Neural cell (in vitro differentiated cells): ENCODE measurements at regions not wholly inside any gene's neighbourhood (a gene's known extent, or its start where the extent isn't known, plus 50 kb on each side); places are given as distances from the start of the nearest gene placed in this dataset.

Source experiments
- H2AFZ ChIP-seq: fragments of 200-600, 300-800 bp; sonication (generic), shearing (Covaris generic); 2 replicates; pipeline ENCODE4 v1.6.0; 2014; ENCODE audit warnings: low read depth, mild to moderate bottlenecking, antibody characterized with exemption, low read length, moderate library complexity
- H3F3A ChIP-seq: fragments of 200-600 bp; shearing (Covaris generic); 2 replicates; pipeline ENCODE4 v1.6.1; 2016; ENCODE audit warnings: mild to moderate bottlenecking, moderate library complexity, mixed read lengths, antibody characterized with exemption, low read length; ENCODE audit not compliant: insufficient read depth, poor library complexity, severe bottlenecking
- H3K27ac ChIP-seq: fragments of 200-600, 300-800 bp; sonication (generic), shearing (Covaris generic); 2 replicates; pipeline ENCODE4 v1.5.1; 2014; ENCODE audit warnings: mild to moderate bottlenecking, low read length, moderate library complexity
- H3K27me3 ChIP-seq: fragments of 300-800, 200-600 bp; sonication (generic), shearing (Covaris generic); 2 replicates; pipeline ENCODE4 v1.6.0; 2014; ENCODE audit warnings: mild to moderate bottlenecking, low read depth, low read length, moderate library complexity; ENCODE audit not compliant: insufficient read depth
- H3K36me3 ChIP-seq: fragments of 300-800, 200-600 bp; sonication (generic), shearing (Covaris generic); 2 replicates; pipeline ENCODE4 v1.5.1; 2014; ENCODE audit warnings: mild to moderate bottlenecking, antibody characterized with exemption, low read length, moderate library complexity; ENCODE audit not compliant: insufficient read depth
- H3K4me2 ChIP-seq: fragments of 300-800, 200-600 bp; sonication (generic), shearing (Covaris generic); 2 replicates; pipeline ENCODE4 v1.6.0; 2014; ENCODE audit warnings: mild to moderate bottlenecking, low read length
- H3K4me3 ChIP-seq: fragments of 300-800, 200-600 bp; sonication (generic), shearing (Covaris generic); 2 replicates; pipeline ENCODE4 v1.5.1; 2014; ENCODE audit warnings: mild to moderate bottlenecking, low read length, moderate library complexity
- H3K79me2 ChIP-seq: fragments of 200-600 bp; shearing (Covaris generic); replicated peaks from 2 replicates; pipeline ENCODE4 v1.6.0; 2014; ENCODE audit warnings: mild to moderate bottlenecking, low read length, moderate library complexity; ENCODE audit not compliant: insufficient read depth
- H3K9ac ChIP-seq: fragments of 300-800, 200-600 bp; sonication (generic), shearing (Covaris generic); 2 replicates; pipeline ENCODE4 v1.6.1; 2016; ENCODE audit warnings: mild to moderate bottlenecking, low read length, mixed read lengths
- H3K9me2 ChIP-seq: fragments of 200-600 bp; shearing (Covaris generic); 2 replicates; pipeline ENCODE4 v1.6.1; 2016; ENCODE audit warnings: mild to moderate bottlenecking, low read length, mixed read lengths; ENCODE audit not compliant: insufficient read depth
- H3K9me3 ChIP-seq: fragments of 200-600, 300-800 bp; sonication (generic), shearing (Covaris generic); 2 replicates; pipeline ENCODE4 v1.6.1; 2016; ENCODE audit warnings: mild to moderate bottlenecking, mixed run types, low read length, moderate library complexity, mixed read lengths
- H4K20me1 ChIP-seq: fragments of 200-600 bp; shearing (Covaris generic); 2 replicates; pipeline ENCODE4 v1.6.1; 2016; ENCODE audit warnings: mild to moderate bottlenecking, mixed run types; ENCODE audit not compliant: insufficient read depth
- EP300 ChIP-seq: fragments of 450-650 bp; conservative IDR thresholded peaks from 2 replicates; pipeline ENCODE4 v1.6.1; 2014; ENCODE audit warnings: antibody characterized with exemption, mild to moderate bottlenecking, moderate library complexity; ENCODE audit not compliant: poor library complexity, severe bottlenecking
- EZH2 ChIP-seq: fragments of 200-600, 300-800 bp; shearing (Covaris generic), sonication (generic); IDR thresholded peaks from 2 replicates; pipeline ENCODE4 v1.6.1; 2014; ENCODE audit warnings: antibody characterized with exemption, low read length, borderline replicate concordance, mild to moderate bottlenecking; ENCODE audit not compliant: insufficient read depth, poor library complexity, severe bottlenecking
- MXI1 ChIP-seq: fragments of 450-650 bp; conservative IDR thresholded peaks from 2 replicates; pipeline ENCODE4 v1.6.1; 2014; ENCODE audit warnings: antibody characterized with exemption, mild to moderate bottlenecking; ENCODE audit not compliant: poor library complexity, severe bottlenecking
- POLR2AphosphoS5 ChIP-seq: IDR thresholded peaks from 2 replicates; pipeline ENCODE4 v1.6.1; 2012
- RAD21 ChIP-seq: fragments of 450-650 bp; conservative IDR thresholded peaks from 2 replicates; pipeline ENCODE4 v1.6.1; 2014; ENCODE audit warnings: antibody characterized with exemption, mild to moderate bottlenecking, moderate library complexity
- SMC3 ChIP-seq: fragments of 450-650 bp; conservative IDR thresholded peaks from 2 replicates; pipeline ENCODE4 v1.6.1; 2014; ENCODE audit warnings: antibody characterized with exemption, mild to moderate bottlenecking, moderate library complexity; ENCODE audit not compliant: poor library complexity
- TAF1 ChIP-seq: IDR thresholded peaks from 2 replicates; pipeline ENCODE4 v1.6.1; 2012; ENCODE audit warnings: low read depth
- TF ChIP-seq, protein P1 (sequence below): IDR thresholded peaks from 2 replicates; pipeline ENCODE4 v1.6.1; 2012; ENCODE audit warnings: borderline replicate concordance
- TF ChIP-seq, protein P2 (sequence below): fragments of 450-650 bp; IDR thresholded peaks from 2 replicates; pipeline ENCODE4 v1.5.1; 2014; ENCODE audit warnings: antibody characterized with exemption, mild to moderate bottlenecking, moderate library complexity; ENCODE audit not compliant: poor library complexity, severe bottlenecking

DNA sequence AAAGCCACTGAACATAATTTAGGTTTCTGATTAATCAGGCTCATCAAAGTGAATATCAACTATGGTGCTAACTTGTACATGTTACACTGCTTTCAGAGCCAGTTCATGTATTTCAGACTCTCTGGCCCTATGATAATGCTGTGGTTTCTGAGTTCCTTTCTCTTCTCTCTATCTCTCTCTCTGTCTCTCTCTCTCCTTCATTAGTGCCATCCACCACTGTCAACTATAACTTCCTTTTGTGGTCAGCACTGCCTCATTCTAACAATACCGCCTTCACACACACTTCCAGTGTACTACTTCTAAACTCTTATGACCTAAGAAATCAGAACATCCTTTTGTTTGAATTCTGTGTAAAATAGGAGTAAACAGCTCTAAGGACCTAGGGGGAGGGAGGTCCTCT is 907.1 kb downstream of the RPA4 start:
- no peak overlapping the region for H2AFZ ChIP-seq
- no peaks in the 10 kb centered on the region for H3F3A ChIP-seq
- H3K9me2 ChIP-seq: no peaks in the 10 kb centered on the region
- no peak overlapping the region for H3K27ac ChIP-seq
- H3K9me3 ChIP-seq: no peaks in the 10 kb centered on the region
- H3K36me3 ChIP-seq: no peaks in the 10 kb centered on the region
- H4K20me1 ChIP-seq: no peaks in the 10 kb centered on the region
- H3K9ac ChIP-seq: no peak overlapping the region
- no peaks in the 10 kb centered on the region for H3K27me3 ChIP-seq
- TF ChIP-seq, protein P1, sequence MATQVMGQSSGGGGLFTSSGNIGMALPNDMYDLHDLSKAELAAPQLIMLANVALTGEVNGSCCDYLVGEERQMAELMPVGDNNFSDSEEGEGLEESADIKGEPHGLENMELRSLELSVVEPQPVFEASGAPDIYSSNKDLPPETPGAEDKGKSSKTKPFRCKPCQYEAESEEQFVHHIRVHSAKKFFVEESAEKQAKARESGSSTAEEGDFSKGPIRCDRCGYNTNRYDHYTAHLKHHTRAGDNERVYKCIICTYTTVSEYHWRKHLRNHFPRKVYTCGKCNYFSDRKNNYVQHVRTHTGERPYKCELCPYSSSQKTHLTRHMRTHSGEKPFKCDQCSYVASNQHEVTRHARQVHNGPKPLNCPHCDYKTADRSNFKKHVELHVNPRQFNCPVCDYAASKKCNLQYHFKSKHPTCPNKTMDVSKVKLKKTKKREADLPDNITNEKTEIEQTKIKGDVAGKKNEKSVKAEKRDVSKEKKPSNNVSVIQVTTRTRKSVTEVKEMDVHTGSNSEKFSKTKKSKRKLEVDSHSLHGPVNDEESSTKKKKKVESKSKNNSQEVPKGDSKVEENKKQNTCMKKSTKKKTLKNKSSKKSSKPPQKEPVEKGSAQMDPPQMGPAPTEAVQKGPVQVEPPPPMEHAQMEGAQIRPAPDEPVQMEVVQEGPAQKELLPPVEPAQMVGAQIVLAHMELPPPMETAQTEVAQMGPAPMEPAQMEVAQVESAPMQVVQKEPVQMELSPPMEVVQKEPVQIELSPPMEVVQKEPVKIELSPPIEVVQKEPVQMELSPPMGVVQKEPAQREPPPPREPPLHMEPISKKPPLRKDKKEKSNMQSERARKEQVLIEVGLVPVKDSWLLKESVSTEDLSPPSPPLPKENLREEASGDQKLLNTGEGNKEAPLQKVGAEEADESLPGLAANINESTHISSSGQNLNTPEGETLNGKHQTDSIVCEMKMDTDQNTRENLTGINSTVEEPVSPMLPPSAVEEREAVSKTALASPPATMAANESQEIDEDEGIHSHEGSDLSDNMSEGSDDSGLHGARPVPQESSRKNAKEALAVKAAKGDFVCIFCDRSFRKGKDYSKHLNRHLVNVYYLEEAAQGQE: no peak
- TF ChIP-seq TAF1 (no peak), RAD21 (no peak), SMC3 (no peak), POLR2AphosphoS5 (no peak), EZH2 (no peak), EP300 (no peak)
- TF ChIP-seq, protein P2, sequence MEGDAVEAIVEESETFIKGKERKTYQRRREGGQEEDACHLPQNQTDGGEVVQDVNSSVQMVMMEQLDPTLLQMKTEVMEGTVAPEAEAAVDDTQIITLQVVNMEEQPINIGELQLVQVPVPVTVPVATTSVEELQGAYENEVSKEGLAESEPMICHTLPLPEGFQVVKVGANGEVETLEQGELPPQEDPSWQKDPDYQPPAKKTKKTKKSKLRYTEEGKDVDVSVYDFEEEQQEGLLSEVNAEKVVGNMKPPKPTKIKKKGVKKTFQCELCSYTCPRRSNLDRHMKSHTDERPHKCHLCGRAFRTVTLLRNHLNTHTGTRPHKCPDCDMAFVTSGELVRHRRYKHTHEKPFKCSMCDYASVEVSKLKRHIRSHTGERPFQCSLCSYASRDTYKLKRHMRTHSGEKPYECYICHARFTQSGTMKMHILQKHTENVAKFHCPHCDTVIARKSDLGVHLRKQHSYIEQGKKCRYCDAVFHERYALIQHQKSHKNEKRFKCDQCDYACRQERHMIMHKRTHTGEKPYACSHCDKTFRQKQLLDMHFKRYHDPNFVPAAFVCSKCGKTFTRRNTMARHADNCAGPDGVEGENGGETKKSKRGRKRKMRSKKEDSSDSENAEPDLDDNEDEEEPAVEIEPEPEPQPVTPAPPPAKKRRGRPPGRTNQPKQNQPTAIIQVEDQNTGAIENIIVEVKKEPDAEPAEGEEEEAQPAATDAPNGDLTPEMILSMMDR: no peak
- H3K79me2 ChIP-seq: no peaks in the 10 kb centered on the region
- no peak overlapping the region for H3K4me3 ChIP-seq
- H3K4me2 ChIP-seq: no peak overlapping the region

DNA sequence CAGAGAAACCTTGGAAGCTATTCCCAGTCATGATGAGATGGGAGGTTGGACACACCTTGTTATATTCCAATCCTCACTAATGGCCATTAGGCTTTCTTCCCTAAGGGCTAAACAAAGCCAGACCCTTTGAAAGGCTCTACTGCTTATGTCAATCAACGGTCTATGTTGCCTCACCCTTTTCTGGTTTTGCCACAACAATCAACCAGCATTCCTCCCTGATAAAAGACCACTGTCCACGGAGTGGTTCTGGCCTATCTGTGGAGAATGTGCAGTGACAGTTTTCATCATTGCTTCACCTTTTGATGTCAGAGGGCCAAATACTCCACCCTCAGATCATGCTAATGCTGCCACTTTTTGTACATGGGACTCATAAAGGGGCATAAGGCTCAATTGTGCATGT is 913.4 kb downstream of the RPA4 start:
- H3K4me3 ChIP-seq: no peak overlapping the region
- no peak overlapping the region for H3K9ac ChIP-seq
- H3K27ac ChIP-seq: no peak overlapping the region
- H3K36me3 ChIP-seq: no peaks in the 10 kb centered on the region
- H3K9me3 ChIP-seq: no peaks in the 10 kb centered on the region
- H3K27me3 ChIP-seq: no peaks in the 10 kb centered on the region
- no peaks in the 10 kb centered on the region for H4K20me1 ChIP-seq
- H2AFZ ChIP-seq: no peak overlapping the region
- H3K9me2 ChIP-seq: no peaks in the 10 kb centered on the region
- H3K79me2 ChIP-seq: no peaks in the 10 kb centered on the region
- no peak for TF ChIP-seq EZH2
- TF ChIP-seq, protein P2: no peak
- TF ChIP-seq SMC3: no peak
- no peak for TF ChIP-seq EP300
- no peak for TF ChIP-seq POLR2AphosphoS5
- TF ChIP-seq TAF1: no peak
- no peak for TF ChIP-seq RAD21
- no peak for TF ChIP-seq MXI1
- TF ChIP-seq, protein P1: no peak
- no peak overlapping the region for H3K4me2 ChIP-seq
- no peaks in the 10 kb centered on the region for H3F3A ChIP-seq
